Endothelial cell (in vitro differentiated cells): ENCODE measurements at regions not wholly inside any gene's neighbourhood (a gene's known extent, or its start where the extent isn't known, plus 50 kb on each side); places are given as distances from the start of the nearest gene placed in this dataset.

Experiments used
- DNase-seq: peaks from one replicate; pipeline ENCODE4 v3.0.0; 2021; ENCODE audit warnings: low spot score
- H3K27ac Mint-ChIP-seq: one replicate; pipeline ENCODE4 v1.8.0; 2021; ENCODE audit warnings: mixed read lengths, inconsistent platforms; ENCODE audit not compliant: unreplicated experiment
- H3K27me3 Mint-ChIP-seq: one replicate; pipeline ENCODE4 v1.8.0; 2021; ENCODE audit warnings: mild to moderate bottlenecking, moderate library complexity, mixed read lengths, inconsistent platforms; ENCODE audit not compliant: unreplicated experiment
- H3K36me3 Mint-ChIP-seq: one replicate; pipeline ENCODE4 v1.8.0; 2021; ENCODE audit warnings: mild to moderate bottlenecking, low read depth, mixed read lengths, inconsistent platforms; ENCODE audit not compliant: unreplicated experiment
- H3K4me1 Mint-ChIP-seq: one replicate; pipeline ENCODE4 v1.8.0; 2021; ENCODE audit warnings: mild to moderate bottlenecking, mixed read lengths, inconsistent platforms; ENCODE audit not compliant: unreplicated experiment
- H3K4me3 Mint-ChIP-seq: one replicate; pipeline ENCODE4 v1.8.0; 2021; ENCODE audit warnings: mild to moderate bottlenecking, mixed read lengths, inconsistent platforms; ENCODE audit not compliant: unreplicated experiment
- H3K9me3 Mint-ChIP-seq: one replicate; pipeline ENCODE4 v1.8.0; 2021; ENCODE audit warnings: mixed read lengths, inconsistent platforms; ENCODE audit not compliant: unreplicated experiment
- CTCF ChIP-seq: fragments of 200-600 bp; sonication (generic); IDR thresholded peaks from one replicate; pipeline ENCODE4 v1.5.0; 2021; ENCODE audit warnings: antibody characterized with exemption; ENCODE audit not compliant: unreplicated experiment

GRCh38 chr2:210915912-210916311 lies 359.5 kb downstream of the CPS1 start:
- no peaks in the 10 kb centered on the region for H3K4me1 Mint-ChIP-seq
- H3K36me3 Mint-ChIP-seq: no peaks in the 10 kb centered on the region
- H3K4me3 Mint-ChIP-seq: no peak overlapping the region
- DNase-seq: no peak
- no peak overlapping the region for H3K27ac Mint-ChIP-seq
- TF ChIP-seq CTCF: no peak
- H3K27me3 Mint-ChIP-seq: no peaks in the 10 kb centered on the region
- H3K9me3 Mint-ChIP-seq: no peaks in the 10 kb centered on the region

GRCh38 chr2:210917465-210917864 lies 361.1 kb downstream of the CPS1 start:
- H3K36me3 Mint-ChIP-seq: no peaks in the 10 kb centered on the region
- DNase-seq: no peak
- H3K9me3 Mint-ChIP-seq: no peaks in the 10 kb centered on the region
- no peak overlapping the region for H3K4me3 Mint-ChIP-seq
- H3K27me3 Mint-ChIP-seq: no peaks in the 10 kb centered on the region
- H3K27ac Mint-ChIP-seq: no peak overlapping the region
- H3K4me1 Mint-ChIP-seq: no peaks in the 10 kb centered on the region
- no peak for TF ChIP-seq CTCF

- H3K9me3 Mint-ChIP-seq: no peaks in the 10 kb centered on the region
- no peak overlapping the region for H3K27ac Mint-ChIP-seq
- no peaks in the 10 kb centered on the region for H3K27me3 Mint-ChIP-seq
- DNase-seq: no peak
- H3K4me1 Mint-ChIP-seq: no peaks in the 10 kb centered on the region
- no peak overlapping the region for H3K4me3 Mint-ChIP-seq
- TF ChIP-seq CTCF: no peak
- no peaks in the 10 kb centered on the region for H3K36me3 Mint-ChIP-seq
These were observed 362.7 kb downstream of the CPS1 start for GRCh38 chr2:210919128-210919527.

GRCh38 chr2:210922419-210922818 lies 366.0 kb downstream of the CPS1 start:
- H3K27ac Mint-ChIP-seq: no peak overlapping the region
- no peaks in the 10 kb centered on the region for H3K4me1 Mint-ChIP-seq
- no peak overlapping the region for H3K4me3 Mint-ChIP-seq
- DNase-seq: no peak
- no peaks in the 10 kb centered on the region for H3K9me3 Mint-ChIP-seq
- H3K36me3 Mint-ChIP-seq: no peaks in the 10 kb centered on the region
- no peak for TF ChIP-seq CTCF
- H3K27me3 Mint-ChIP-seq: no peaks in the 10 kb centered on the region

- Mint-ChIP-seq H3K9me3 (no peaks in the 10 kb centered on the region), H3K36me3 (no peaks in the 10 kb centered on the region), H3K27me3 (no peaks in the 10 kb centered on the region), H3K4me1 (no peaks in the 10 kb centered on the region), H3K27ac (no peak overlapping the region), H3K4me3 (no peak overlapping the region)
- no peak for DNase-seq
- no peak for TF ChIP-seq CTCF
These were observed 372.3 kb downstream of the CPS1 start for GRCh38 chr2:210928714-210929113.
